CD4-positive, alpha-beta T cell (primary cell): ENCODE measurements at regions not wholly inside any gene's neighbourhood (a gene's known extent, or its start where the extent isn't known, plus 50 kb on each side); places are given as distances from the start of the nearest gene placed in this dataset.

Source experiments
- ATAC-seq: fragments of 200-7000 bp; cut with Tn5 transposase; one replicate; pipeline ENCODE4 v1.10.0; 2022; ENCODE audit warnings: mild to moderate bottlenecking; ENCODE audit not compliant: poor library complexity
- CTCF ChIA-PET: fragments of 350-600 bp; sonication (Branson Sonifier 250); formaldehyde crosslinking; loops from one replicate; lab custom pipeline; 2021; ENCODE audit warnings: antibody characterized with exemption, inconsistent platforms; lab: Charles Lee
- POLR2A ChIA-PET: fragments of 350-600 bp; sonication (Branson Sonifier 250); formaldehyde crosslinking; loops from one replicate; lab custom pipeline; 2021; ENCODE audit warnings: antibody characterized with exemption, inconsistent platforms; lab: Charles Lee
- DNase-seq, 14 experiments: peaks; one replicate each; pipeline ENCODE4 v3.0.0-alpha.2; 2013 to 2020; ENCODE audit warnings: mixed read lengths in 2 of 14
- H3K27ac ChIP-seq, 2 donors: one replicate each; pipeline versions ENCODE4 v1.5.1 to v1.7.0; 2013; ENCODE audit warnings: low read length in 2 of 2, low read depth in 1 of 2, mild to moderate bottlenecking in 1 of 2
- H3K27me3 ChIP-seq, 2 experiments: 1 replicate in 1 of 2; 2 replicates in 1 of 2; pipeline versions ENCODE4 v1.6.1 to v1.7.0; 2013; ENCODE audit warnings: low read length in 2 of 2, control low read depth in 1 of 2, mild to moderate bottlenecking in 1 of 2, moderate library complexity in 1 of 2; ENCODE audit not compliant: insufficient read depth in 2 of 2, control insufficient read depth in 1 of 2
- H3K36me3 ChIP-seq: one replicate; pipeline ENCODE4 v1.6.1; 2013; ENCODE audit warnings: low read length, control low read depth; ENCODE audit not compliant: insufficient read depth
- H3K4me1 ChIP-seq: one replicate; pipeline ENCODE4 v1.6.1; 2013; ENCODE audit warnings: low read length, control low read depth; ENCODE audit not compliant: insufficient read depth
- H3K4me3 ChIP-seq: one replicate; pipeline ENCODE4 v1.5.1; 2013; ENCODE audit warnings: mild to moderate bottlenecking, low read length, moderate library complexity
- H3K9me3 ChIP-seq, 2 experiments: 1 replicate in 1 of 2; 2 replicates in 1 of 2; pipeline versions ENCODE4 v1.6.1 to v1.7.0; 2013; ENCODE audit warnings: low read length in 2 of 2, mild to moderate bottlenecking in 2 of 2, control low read depth in 1 of 2, moderate library complexity in 1 of 2; ENCODE audit not compliant: control insufficient read depth in 1 of 2, insufficient read depth in 1 of 2
- H3K27ac Mint-ChIP-seq: one replicate; pipeline ENCODE4 v1.8.0; 2020; ENCODE audit warnings: mixed read lengths
- H3K27me3 Mint-ChIP-seq: one replicate; pipeline ENCODE4 v1.8.0; 2021; ENCODE audit warnings: mixed read lengths
- H3K36me3 Mint-ChIP-seq: one replicate; pipeline ENCODE4 v1.8.0; 2021; ENCODE audit warnings: low read depth, mixed read lengths
- H3K4me1 Mint-ChIP-seq: one replicate; pipeline ENCODE4 v1.8.0; 2021; ENCODE audit warnings: low read depth, mixed read lengths
- H3K4me3 Mint-ChIP-seq: one replicate; pipeline ENCODE4 v1.8.0; 2020; ENCODE audit warnings: mild to moderate bottlenecking, mixed read lengths
- H3K9me3 Mint-ChIP-seq: one replicate; pipeline ENCODE4 v1.8.0; 2020; ENCODE audit warnings: mixed read lengths
- intact Hi-C, 2 experiments: fragments of 100-400 bp; cut with DNase I in 1 of 2; cut with micrococcal nuclease in 1 of 2; formaldehyde crosslinking; loops; one replicate each; pipeline versions ENCODE4 v1.15.1 to v1.9.0; 2023 to 2025; cut with DNase I, micrococcal nuclease
- TF ChIP-seq, protein P1 (sequence below): fragments of 200-600 bp; IDR thresholded peaks from one replicate; pipeline ENCODE4 v1.8.0; 2022; ENCODE audit warnings: antibody characterized with exemption, mild to moderate bottlenecking

DNA sequence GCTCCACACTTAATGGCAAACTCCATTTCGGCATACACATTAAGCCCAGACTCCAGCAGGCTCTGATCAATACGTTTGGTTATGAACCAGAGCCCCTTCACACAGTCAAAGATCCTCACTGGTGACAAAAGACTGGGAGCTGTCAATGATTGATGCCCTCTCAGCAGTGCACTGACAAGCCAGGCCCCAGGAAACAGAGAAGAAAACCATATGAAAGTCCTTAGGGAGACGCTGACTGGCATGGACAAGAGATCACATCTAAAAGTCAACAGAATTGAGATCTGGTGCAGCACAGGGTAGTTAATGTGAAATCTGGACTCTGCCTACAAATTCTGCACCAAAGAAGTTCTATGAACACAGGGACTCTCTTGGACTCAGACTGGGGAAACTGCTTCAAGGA lies 600.9 kb upstream of the NRP1 start:
- Mint-ChIP-seq H3K36me3 (no peaks in the 10 kb centered on the region), H3K27me3 (no peaks in the 10 kb centered on the region), H3K4me3 (no peak overlapping the region), H3K9me3 (no peaks in the 10 kb centered on the region), H3K4me1 (no peaks in the 10 kb centered on the region), H3K27ac (no peak overlapping the region)
- POLR2A ChIA-PET: no interaction called here
- no peaks in the 10 kb centered on the region for H3K4me1 ChIP-seq
- TF ChIP-seq, protein P1, sequence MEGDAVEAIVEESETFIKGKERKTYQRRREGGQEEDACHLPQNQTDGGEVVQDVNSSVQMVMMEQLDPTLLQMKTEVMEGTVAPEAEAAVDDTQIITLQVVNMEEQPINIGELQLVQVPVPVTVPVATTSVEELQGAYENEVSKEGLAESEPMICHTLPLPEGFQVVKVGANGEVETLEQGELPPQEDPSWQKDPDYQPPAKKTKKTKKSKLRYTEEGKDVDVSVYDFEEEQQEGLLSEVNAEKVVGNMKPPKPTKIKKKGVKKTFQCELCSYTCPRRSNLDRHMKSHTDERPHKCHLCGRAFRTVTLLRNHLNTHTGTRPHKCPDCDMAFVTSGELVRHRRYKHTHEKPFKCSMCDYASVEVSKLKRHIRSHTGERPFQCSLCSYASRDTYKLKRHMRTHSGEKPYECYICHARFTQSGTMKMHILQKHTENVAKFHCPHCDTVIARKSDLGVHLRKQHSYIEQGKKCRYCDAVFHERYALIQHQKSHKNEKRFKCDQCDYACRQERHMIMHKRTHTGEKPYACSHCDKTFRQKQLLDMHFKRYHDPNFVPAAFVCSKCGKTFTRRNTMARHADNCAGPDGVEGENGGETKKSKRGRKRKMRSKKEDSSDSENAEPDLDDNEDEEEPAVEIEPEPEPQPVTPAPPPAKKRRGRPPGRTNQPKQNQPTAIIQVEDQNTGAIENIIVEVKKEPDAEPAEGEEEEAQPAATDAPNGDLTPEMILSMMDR: no peak
- H3K36me3 ChIP-seq: no peaks in the 10 kb centered on the region
- DNase-seq (no peak), ATAC-seq (no peak)
- no peaks in the 10 kb centered on the region for H3K27me3 ChIP-seq
- no peak overlapping the region for H3K4me3 ChIP-seq
- H3K9me3 ChIP-seq: peaks cover 0 to 3% of the 10 kb centered on the region in 2 experiments
- CTCF ChIA-PET: no interaction called here
- no peak overlapping the region for H3K27ac ChIP-seq
- intact Hi-C loops: no loop called here

DNA sequence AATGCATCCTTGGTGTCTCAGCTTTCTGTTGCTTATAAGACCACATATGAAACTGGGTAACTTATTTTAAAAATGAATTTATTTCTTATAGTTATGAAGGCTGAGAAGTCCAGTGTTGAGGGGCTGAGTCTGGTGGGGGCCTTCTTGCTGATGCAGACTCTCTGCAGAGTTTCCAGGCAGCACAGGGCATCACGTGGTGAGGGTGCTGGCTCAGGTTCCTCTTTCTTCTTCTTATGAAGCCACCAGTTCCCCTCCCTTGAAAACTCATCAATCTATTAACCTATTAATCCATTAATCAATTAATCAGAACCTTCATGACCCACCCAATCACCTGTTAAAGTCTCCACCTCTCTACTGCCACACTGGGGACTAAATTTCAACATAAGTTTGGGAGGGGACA lies 595.6 kb upstream of the NRP1 start:
- H3K9me3 ChIP-seq: peaks cover 0 to 3% of the 10 kb centered on the region in 2 experiments
- peaks cover 0 to 3% of the 10 kb centered on the region in 2 experiments for H3K27me3 ChIP-seq
- no peak overlapping the region for H3K27ac ChIP-seq
- POLR2A ChIA-PET: no interaction called here
- TF ChIP-seq, protein P1: no peak
- DNase-seq: no peak
- Mint-ChIP-seq H3K9me3 (no peaks in the 10 kb centered on the region), H3K36me3 (no peaks in the 10 kb centered on the region), H3K27me3 (no peaks in the 10 kb centered on the region), H3K4me1 (no peaks in the 10 kb centered on the region), H3K27ac (no peak overlapping the region), H3K4me3 (no peak overlapping the region)
- H3K4me1 ChIP-seq: no peaks in the 10 kb centered on the region
- CTCF ChIA-PET: no interaction called here
- intact Hi-C loops: no loop called here
- no peak for ATAC-seq
- no peaks in the 10 kb centered on the region for H3K36me3 ChIP-seq
- H3K4me3 ChIP-seq: no peak overlapping the region

DNA sequence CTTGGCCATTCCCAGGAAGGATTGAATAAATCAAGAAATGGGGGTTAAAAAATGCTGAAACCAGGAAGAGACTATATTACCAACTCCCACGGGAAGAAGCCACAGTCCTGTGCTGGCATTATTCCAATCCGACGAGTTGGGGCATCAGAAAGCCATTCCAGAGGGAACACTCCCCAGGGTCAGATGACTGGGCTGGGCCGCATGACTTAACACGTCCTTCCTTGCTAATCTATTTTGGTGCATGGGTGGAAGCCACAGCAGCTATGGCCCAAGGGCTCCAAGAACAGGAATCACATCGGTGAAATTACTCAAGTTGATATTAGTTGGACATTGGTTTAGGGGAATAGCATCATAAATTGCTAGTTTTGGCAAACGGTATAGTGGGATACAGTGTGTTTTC lies 592.9 kb upstream of the NRP1 start:
- H3K4me3 ChIP-seq: no peak overlapping the region
- Mint-ChIP-seq H3K4me3 (no peak overlapping the region), H3K27ac (no peak overlapping the region), H3K4me1 (no peaks in the 10 kb centered on the region), H3K27me3 (no peaks in the 10 kb centered on the region), H3K36me3 (no peaks in the 10 kb centered on the region), H3K9me3 (no peaks in the 10 kb centered on the region)
- DNase-seq: no peak
- H3K27me3 ChIP-seq: peaks cover 0 to 5% of the 10 kb centered on the region in 2 experiments
- no peak for ATAC-seq
- ChIA-PET CTCF (no interaction called here), POLR2A (no interaction called here)
- intact Hi-C loops: no loop called here
- no peaks in the 10 kb centered on the region for H3K36me3 ChIP-seq
- H3K27ac ChIP-seq: no peak overlapping the region
- H3K9me3 ChIP-seq: peaks cover 0 to 3% of the 10 kb centered on the region in 2 experiments
- no peaks in the 10 kb centered on the region for H3K4me1 ChIP-seq
- TF ChIP-seq, protein P1: no peak
